Effector memory CD4-positive, alpha-beta T cell (primary cell): ENCODE measurements at regions not wholly inside any gene's neighbourhood (a gene's known extent, or its start where the extent isn't known, plus 50 kb on each side); places are given as distances from the start of the nearest gene placed in this dataset.

ENCODE experiments used
- DNase-seq, 3 donors: peaks; one replicate each; pipeline ENCODE4 v3.0.0-alpha.2; 2020
- H3K27ac ChIP-seq: 2 replicates; pipeline ENCODE4 v1.7.0; 2013; ENCODE audit warnings: mild to moderate bottlenecking, low read length, moderate library complexity; ENCODE audit not compliant: insufficient read depth, poor library complexity, severe bottlenecking
- H3K27me3 ChIP-seq: replicated peaks from 2 replicates; pipeline ENCODE4 v1.7.0; 2013; ENCODE audit warnings: mild to moderate bottlenecking, low read length; ENCODE audit not compliant: insufficient read depth, control insufficient read depth, poor library complexity, severe bottlenecking
- H3K36me3 ChIP-seq: 2 replicates; pipeline ENCODE4 v1.7.0; 2013; ENCODE audit warnings: mild to moderate bottlenecking, low read length, moderate library complexity; ENCODE audit not compliant: control insufficient read depth, insufficient read depth
- H3K4me1 ChIP-seq: 2 replicates; pipeline ENCODE4 v1.7.0; 2013; ENCODE audit warnings: low read length, mild to moderate bottlenecking; ENCODE audit not compliant: control insufficient read depth, insufficient read depth, poor library complexity, severe bottlenecking
- H3K4me3 ChIP-seq: 2 replicates; pipeline ENCODE4 v1.7.0; 2013; ENCODE audit warnings: low read length, low read depth, mild to moderate bottlenecking; ENCODE audit not compliant: insufficient read depth, poor library complexity, severe bottlenecking
- H3K9me3 ChIP-seq: 2 replicates; pipeline ENCODE4 v1.7.0; 2013; ENCODE audit warnings: mild to moderate bottlenecking, low read length, moderate library complexity; ENCODE audit not compliant: control insufficient read depth

GRCh38 chr4:130306566-130306965 lies 1210.6 kb downstream of the C4orf33 start:
- Histone ChIP-seq H3K4me3 (no peak overlapping the region), H3K9me3 (no peaks in the 10 kb centered on the region), H3K4me1 (no peaks in the 10 kb centered on the region), H3K27me3 (no peaks in the 10 kb centered on the region), H3K27ac (no peak overlapping the region), H3K36me3 (no peaks in the 10 kb centered on the region)
- no peak for DNase-seq

GRCh38 chr4:130309221-130309620 lies 1213.3 kb downstream of the C4orf33 start:
- Histone ChIP-seq H3K27ac (no peak overlapping the region), H3K4me3 (no peak overlapping the region), H3K9me3 (no peaks in the 10 kb centered on the region), H3K27me3 (no peaks in the 10 kb centered on the region), H3K4me1 (no peaks in the 10 kb centered on the region), H3K36me3 (no peaks in the 10 kb centered on the region)
- no peak for DNase-seq

DNA sequence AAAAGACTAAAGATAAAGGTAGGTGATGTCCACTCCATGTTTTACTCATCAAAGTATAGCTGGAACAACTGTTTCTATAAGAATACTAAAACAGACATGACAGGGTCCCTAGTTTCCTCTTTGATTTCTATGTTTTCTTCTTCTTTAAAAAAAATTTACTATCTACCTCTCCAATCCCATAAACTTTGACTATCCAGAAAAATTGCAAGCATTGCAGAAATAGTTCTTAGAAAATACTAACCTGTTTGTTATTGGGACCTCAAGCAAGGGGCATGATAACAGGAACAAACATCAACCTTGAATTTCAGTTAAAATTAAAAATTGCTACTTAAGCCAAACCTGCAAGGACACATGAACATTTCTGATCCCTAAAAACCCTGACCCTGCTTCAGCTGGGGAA lies 1226.5 kb downstream of the C4orf33 start:
- Histone ChIP-seq H3K36me3 (no peaks in the 10 kb centered on the region), H3K4me1 (no peaks in the 10 kb centered on the region), H3K9me3 (no peaks in the 10 kb centered on the region), H3K4me3 (no peak overlapping the region), H3K27ac (no peak overlapping the region), H3K27me3 (no peaks in the 10 kb centered on the region)
- no peak for DNase-seq

DNA sequence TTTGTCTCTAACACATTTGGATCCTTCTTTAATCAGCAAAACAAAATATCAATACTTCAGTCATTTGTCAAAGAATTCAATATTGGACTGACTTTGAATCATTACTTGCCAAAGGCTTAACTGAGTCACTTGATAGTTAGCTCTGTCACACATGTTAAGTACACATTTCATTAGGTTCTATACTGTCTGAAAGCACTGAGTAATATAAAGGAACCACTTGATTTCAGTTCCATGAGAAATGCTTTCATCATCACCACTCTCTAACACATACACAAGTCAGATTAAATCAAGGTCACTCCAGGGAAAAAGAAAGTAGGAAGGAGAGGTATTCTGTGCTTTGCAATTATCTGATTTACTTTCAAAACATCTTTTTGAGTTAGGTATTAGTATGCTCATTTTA lies 1233.1 kb downstream of the C4orf33 start:
- Histone ChIP-seq H3K4me3 (no peak overlapping the region), H3K27me3 (no peaks in the 10 kb centered on the region), H3K9me3 (no peaks in the 10 kb centered on the region), H3K4me1 (no peaks in the 10 kb centered on the region), H3K27ac (no peak overlapping the region), H3K36me3 (no peaks in the 10 kb centered on the region)
- no peak for DNase-seq

DNA sequence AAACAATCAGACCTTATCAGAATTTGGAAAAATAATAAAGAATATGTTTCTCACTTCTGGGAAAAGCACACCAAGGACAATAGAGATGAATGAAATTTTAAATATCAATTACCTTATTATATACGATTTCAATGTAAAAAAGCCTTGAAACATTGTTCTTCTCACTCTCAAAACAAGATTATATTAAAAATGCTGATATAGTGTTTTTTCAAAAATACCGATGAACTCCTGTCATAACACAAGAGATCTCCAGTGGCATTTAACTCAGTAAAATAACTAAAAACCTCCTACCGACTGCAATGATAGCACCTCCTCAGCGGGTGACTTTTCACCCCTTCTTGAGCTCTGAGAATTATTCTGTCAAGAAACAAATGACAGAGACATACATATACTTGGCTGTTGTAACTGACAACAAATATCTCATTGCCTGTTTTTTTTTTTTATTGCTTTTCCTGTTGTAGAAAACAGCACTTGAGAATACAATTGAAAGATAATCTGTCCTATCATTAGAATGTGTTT lies 1237.3 kb downstream of the C4orf33 start:
- Histone ChIP-seq H3K36me3 (no peaks in the 10 kb centered on the region), H3K4me3 (no peak overlapping the region), H3K27ac (no peak overlapping the region), H3K9me3 (no peaks in the 10 kb centered on the region), H3K27me3 (no peaks in the 10 kb centered on the region), H3K4me1 (no peaks in the 10 kb centered on the region)
- DNase-seq = no peak

DNA sequence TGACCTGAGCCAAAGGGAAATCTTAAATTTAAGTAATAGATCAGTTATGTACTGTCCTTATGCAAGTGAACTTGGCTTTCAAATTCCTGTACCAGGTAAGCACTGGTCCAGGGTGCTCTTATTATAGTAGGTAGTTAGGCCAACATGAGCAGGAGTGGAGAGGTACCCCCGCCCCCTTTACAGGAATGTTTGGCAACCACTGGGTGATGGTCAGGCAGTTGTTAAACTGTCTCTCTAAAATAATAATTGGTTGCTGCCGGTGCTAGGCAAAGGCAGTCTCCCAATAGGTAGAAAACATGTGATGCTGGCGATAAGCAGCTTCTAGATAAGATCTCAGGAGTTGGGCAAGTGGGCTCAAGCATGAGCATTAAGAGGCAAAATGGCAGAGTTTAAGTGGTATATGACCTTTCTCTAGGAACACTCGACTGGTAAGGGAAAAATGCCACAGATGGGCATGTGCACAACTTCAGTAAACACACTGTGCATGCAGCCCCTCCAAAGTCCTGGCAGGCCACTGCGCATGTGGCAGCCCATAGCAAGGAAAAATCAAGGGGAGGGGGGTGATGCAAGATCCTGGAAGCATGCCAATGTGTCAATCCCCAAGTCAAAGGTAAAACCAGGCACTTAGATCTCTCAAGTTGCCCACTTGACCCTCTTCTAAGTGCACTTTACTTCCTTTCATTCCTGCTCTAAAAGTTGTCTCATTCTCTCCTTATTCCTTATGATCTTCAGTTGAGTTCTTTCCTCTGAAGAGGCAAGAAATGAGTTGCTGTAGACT lies 1239.7 kb downstream of the C4orf33 start:
- DNase-seq = no peak
- Histone ChIP-seq H3K27me3 (no peaks in the 10 kb centered on the region), H3K9me3 (no peaks in the 10 kb centered on the region), H3K4me1 (no peaks in the 10 kb centered on the region), H3K4me3 (no peak overlapping the region), H3K36me3 (no peaks in the 10 kb centered on the region), H3K27ac (no peak overlapping the region)

DNA sequence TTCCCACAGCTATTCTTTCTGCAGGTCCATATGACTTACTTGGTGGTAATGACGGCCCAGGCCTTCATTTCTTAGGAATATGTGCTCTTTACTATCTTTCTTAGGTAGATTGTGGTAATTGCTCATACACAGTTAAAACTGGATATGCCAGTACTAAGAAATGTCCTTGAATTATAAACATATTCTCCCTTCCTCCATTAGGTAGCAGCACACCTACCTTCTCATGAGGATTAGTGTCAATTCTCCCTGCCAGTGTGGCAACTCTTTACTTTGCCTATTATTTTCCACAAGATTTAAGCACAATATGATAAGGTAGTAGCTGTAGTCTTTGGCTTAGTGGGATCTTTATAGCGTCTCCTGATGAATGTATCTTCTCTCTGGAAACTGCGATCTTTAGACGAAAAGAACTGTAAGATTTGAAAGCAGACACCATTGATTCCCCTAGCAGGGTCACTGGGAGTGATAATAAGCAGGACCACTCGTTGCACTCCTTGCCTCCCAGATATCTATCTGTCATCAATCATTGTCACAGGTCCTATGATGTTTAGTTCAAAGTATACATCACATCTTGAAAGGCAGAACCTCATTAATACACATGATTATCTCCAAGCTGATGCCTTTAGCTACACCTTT lies 1240.7 kb downstream of the C4orf33 start:
- no peaks in the 10 kb centered on the region for H3K27me3 ChIP-seq

DNA sequence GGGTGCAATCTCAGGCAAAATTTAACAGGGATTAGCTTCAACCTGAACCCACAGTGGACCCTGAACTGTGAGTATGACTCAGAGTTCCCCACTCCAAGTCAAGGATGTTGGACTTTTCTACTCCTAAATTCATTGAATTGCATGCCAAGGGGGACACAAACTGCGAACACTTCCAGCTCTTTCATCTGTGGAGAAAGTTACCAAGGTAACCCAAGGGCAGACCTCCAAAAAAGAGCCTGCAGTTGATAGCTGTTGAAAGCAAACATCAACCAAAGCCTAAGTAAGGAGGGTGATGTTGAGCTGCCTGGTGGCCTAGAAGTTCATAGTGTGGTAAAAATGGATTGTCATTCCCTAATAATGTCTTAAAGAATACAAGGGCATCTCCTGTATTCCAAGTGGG lies 1242.9 kb downstream of the C4orf33 start:
- no peaks in the 10 kb centered on the region for H3K27me3 ChIP-seq
- no peak overlapping the region for H3K4me3 ChIP-seq
- no peaks in the 10 kb centered on the region for H3K9me3 ChIP-seq
- H3K4me1 ChIP-seq = no peaks in the 10 kb centered on the region
- no peaks in the 10 kb centered on the region for H3K36me3 ChIP-seq
- no peak for DNase-seq
- H3K27ac ChIP-seq = no peak overlapping the region

More for the DNA sequence above, 1240.7 kb downstream of the C4orf33 start:
- Histone ChIP-seq H3K27ac (no peak overlapping the region), H3K4me3 (no peak overlapping the region), H3K9me3 (no peaks in the 10 kb centered on the region), H3K4me1 (no peaks in the 10 kb centered on the region), H3K36me3 (no peaks in the 10 kb centered on the region)
- DNase-seq = no peak

DNA sequence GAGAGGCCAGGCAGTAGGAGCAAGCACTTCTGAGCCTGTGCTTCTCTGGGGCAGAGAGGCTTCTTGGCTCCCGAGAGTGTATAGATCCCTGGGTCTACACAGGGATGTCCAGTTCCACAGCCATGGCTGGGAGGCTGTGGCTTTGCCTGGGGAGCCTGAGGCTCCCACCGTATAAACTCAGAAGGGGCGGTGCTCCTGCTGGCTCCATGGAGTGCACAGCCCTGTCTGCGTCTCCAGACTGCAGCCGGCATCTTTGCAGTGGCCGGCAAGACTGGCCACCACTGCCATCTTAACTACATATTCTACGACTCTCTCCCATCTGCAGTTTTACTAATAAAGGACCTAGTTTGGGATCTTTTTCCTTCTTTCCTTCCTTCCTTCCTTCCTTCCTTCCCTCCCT lies 1253.8 kb downstream of the C4orf33 start:
- Histone ChIP-seq H3K9me3 (no peaks in the 10 kb centered on the region), H3K4me3 (no peak overlapping the region), H3K27ac (no peak overlapping the region), H3K36me3 (no peaks in the 10 kb centered on the region), H3K4me1 (no peaks in the 10 kb centered on the region), H3K27me3 (no peaks in the 10 kb centered on the region)
- no peak for DNase-seq

- Histone ChIP-seq H3K4me3 (no peak overlapping the region), H3K36me3 (no peaks in the 10 kb centered on the region), H3K4me1 (no peaks in the 10 kb centered on the region), H3K27me3 (no peaks in the 10 kb centered on the region), H3K27ac (no peak overlapping the region), H3K9me3 (no peaks in the 10 kb centered on the region)
- DNase-seq = no peak
Observed at GRCh38 chr4:130356873-130357272, 1260.9 kb downstream of the C4orf33 start.
